Keratinocyte (primary cell): ENCODE measurements at regions not wholly inside any gene's neighbourhood (a gene's known extent, or its start where the extent isn't known, plus 50 kb on each side); places are given as distances from the start of the nearest gene placed in this dataset.

ENCODE experiments used
- DNase-seq: peaks from one replicate; pipeline ENCODE4 v3.0.0-alpha.2; 2011; ENCODE audit warnings: low read depth, missing footprints, low spot score
- FAIRE-seq: peaks from 2 replicates; lab custom pipeline; 2011; peaks lifted over from hg19 to GRCh38; lab: Jason Lieb, UNC
- H2AFZ ChIP-seq: 2 replicates; pipeline ENCODE4 v1.6.0; 2012; ENCODE audit warnings: low read length, control low read depth, inconsistent platforms; ENCODE audit not compliant: control insufficient read depth
- H3K27ac ChIP-seq: 2 replicates; pipeline ENCODE4 v1.5.1; 2011; ENCODE audit warnings: low read length; ENCODE audit not compliant: control insufficient read depth, insufficient read depth
- H3K27me3 ChIP-seq: 3 replicates; pipeline ENCODE4 v1.6.0; 2011; ENCODE audit warnings: low read length; ENCODE audit not compliant: control insufficient read depth, insufficient read depth; ENCODE audit errors: extremely low read depth
- H3K36me3 ChIP-seq, 2 experiments: 2 replicates in 1 of 2; 3 replicates in 1 of 2; pipeline ENCODE4 v1.5.1; 2011; ENCODE audit warnings: low read length in 2 of 2, mild to moderate bottlenecking in 1 of 2; ENCODE audit not compliant: control insufficient read depth in 2 of 2, insufficient read depth in 2 of 2; ENCODE audit errors: extremely low read depth in 1 of 2
- H3K4me1 ChIP-seq: 3 replicates; pipeline ENCODE4 v1.5.1; 2011; ENCODE audit warnings: low read length; ENCODE audit not compliant: control insufficient read depth, insufficient read depth; ENCODE audit errors: extremely low read depth
- H3K4me2 ChIP-seq: 3 replicates; pipeline ENCODE4 v1.6.0; 2011; ENCODE audit warnings: low read depth, low read length; ENCODE audit not compliant: control insufficient read depth, insufficient read depth; ENCODE audit errors: extremely low read depth
- H3K4me3 ChIP-seq, 3 experiments: fragments of 200-600 bp in 1 of 3; sonication (generic) in 1 of 3; 2 replicates in 2 of 3; 3 replicates in 1 of 3; pipeline ENCODE4 v1.5.1; 2011 to 2016; ENCODE audit warnings: low read length in 3 of 3, mild to moderate bottlenecking in 3 of 3, control low read depth in 2 of 3, inconsistent platforms in 1 of 3, low read depth in 1 of 3, mixed read lengths in 1 of 3, mixed run types in 1 of 3, moderate library complexity in 1 of 3; ENCODE audit not compliant: control insufficient read depth in 2 of 3, insufficient read depth in 2 of 3; ENCODE audit errors: extremely low read depth in 1 of 3
- H3K79me2 ChIP-seq: 2 replicates; pipeline ENCODE4 v1.6.0; 2012; ENCODE audit warnings: low read length; ENCODE audit not compliant: control insufficient read depth, insufficient read depth
- H3K9ac ChIP-seq: 3 replicates; pipeline ENCODE4 v1.6.0; 2011; ENCODE audit warnings: low read length; ENCODE audit not compliant: control insufficient read depth, insufficient read depth; ENCODE audit errors: extremely low read depth
- H3K9me1 ChIP-seq: 3 replicates; pipeline ENCODE4 v1.6.0; 2011; ENCODE audit warnings: low read length; ENCODE audit not compliant: control insufficient read depth, insufficient read depth; ENCODE audit errors: extremely low read depth
- H3K9me3 ChIP-seq: 2 replicates; pipeline ENCODE4 v1.5.1; 2012; ENCODE audit warnings: low read depth, low read length; ENCODE audit not compliant: control insufficient read depth
- H4K20me1 ChIP-seq: 3 replicates; pipeline ENCODE4 v1.6.0; 2011; ENCODE audit warnings: low read length; ENCODE audit not compliant: control insufficient read depth, insufficient read depth; ENCODE audit errors: extremely low read depth
- CTCF ChIP-seq, 3 experiments: IDR thresholded peaks in 1 of 3; conservative IDR thresholded peaks in 1 of 3; optimal IDR thresholded peaks in 1 of 3; 2 replicates in 2 of 3; 3 replicates in 1 of 3; pipeline versions ENCODE3 to v1.5.1; 2011; ENCODE audit warnings: low read length in 3 of 3, mild to moderate bottlenecking in 3 of 3, moderate library complexity in 2 of 3, control low read depth in 1 of 3, inconsistent platforms in 1 of 3; ENCODE audit not compliant: insufficient read depth in 2 of 3; ENCODE audit errors: extremely low read depth in 1 of 3
- EZH2 ChIP-seq: IDR thresholded peaks from one replicate; pipeline ENCODE4 v1.6.1; 2012; ENCODE audit warnings: inconsistent platforms, mild to moderate bottlenecking, low read length, moderate library complexity
- dilution Hi-C: fragments of 300-500 bp; cut with MboI; formaldehyde crosslinking; loops from one replicate; pipeline ENCODE4 v1.7.0; 2020; ENCODE audit warnings: low sequenced_read_pairs; ENCODE audit not compliant: extremely low pct_ligation_motif_present

GRCh38 chr2:200066417-200066816 lies 111.0 kb downstream of the MAIP1 start:
- Histone ChIP-seq H4K20me1 (no peaks in the 10 kb centered on the region), H3K9ac (no peak overlapping the region), H3K27ac (no peak overlapping the region), H3K36me3 (no peaks in the 10 kb centered on the region), H3K9me3 (no peaks in the 10 kb centered on the region), H3K4me3 (no peak overlapping the region), H3K79me2 (no peaks in the 10 kb centered on the region), H3K4me2 (no peak overlapping the region), H2AFZ (no peak overlapping the region), H3K27me3 (peaks cover 7% of the 10 kb centered on the region), H3K4me1 (no peaks in the 10 kb centered on the region), H3K9me1 (no peaks in the 10 kb centered on the region)
- TF ChIP-seq EZH2 (no peak), CTCF (optimal IDR thresholded peaks at IDR 0.05 in 1 of 3, IDR thresholded peaks at IDR 0.05 in 1 of 3, conservative IDR thresholded peaks at IDR 0.05 in 1 of 3; ENCODE audit: extremely low read depth in 1 of 3, insufficient read depth in 2 of 3, low read length in 3 of 3) (no peak)
- dilution Hi-C loops: no loop called here
- DNase-seq (no peak), FAIRE-seq (no peak)

DNA sequence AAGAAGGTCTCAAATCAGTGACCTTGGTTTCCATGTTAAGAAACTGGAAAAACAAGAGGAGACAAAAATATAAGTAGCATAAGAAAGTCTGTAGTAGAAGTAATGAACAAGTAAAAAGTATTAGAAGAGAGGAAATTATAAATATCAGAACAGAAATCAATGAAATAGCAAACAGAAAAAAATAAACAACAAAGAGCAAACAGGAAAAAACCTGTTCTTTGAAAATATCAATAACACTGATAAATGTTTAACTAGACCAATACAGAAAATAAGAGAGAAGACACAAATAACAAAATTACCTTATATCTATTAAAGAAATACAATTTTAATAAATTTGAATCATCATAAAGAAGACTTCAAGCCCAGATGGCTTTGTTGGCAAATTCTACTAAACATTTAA lies 113.3 kb downstream of the MAIP1 start:
- dilution Hi-C loops: no loop called here
- no peak for FAIRE-seq
- no peak overlapping the region for H3K4me2 ChIP-seq

More for the DNA sequence above, 113.3 kb downstream of the MAIP1 start:
- Histone ChIP-seq H3K9me3 (no peaks in the 10 kb centered on the region), H4K20me1 (no peaks in the 10 kb centered on the region), H3K27me3 (peaks cover 3% of the 10 kb centered on the region), H2AFZ (no peak overlapping the region), H3K27ac (no peak overlapping the region), H3K9ac (no peak overlapping the region), H3K4me1 (no peaks in the 10 kb centered on the region), H3K79me2 (no peaks in the 10 kb centered on the region), H3K9me1 (no peaks in the 10 kb centered on the region), H3K36me3 (no peaks in the 10 kb centered on the region), H3K4me3 (no peak overlapping the region)
- no peak for DNase-seq
- TF ChIP-seq CTCF (optimal IDR thresholded peaks at IDR 0.05 in 1 of 3, IDR thresholded peaks at IDR 0.05 in 1 of 3, conservative IDR thresholded peaks at IDR 0.05 in 1 of 3; ENCODE audit: extremely low read depth in 1 of 3, insufficient read depth in 2 of 3, low read length in 3 of 3) (no peak), EZH2 (no peak)
